Left hindlimb (tissue), 1 donor: ENCODE measurements at regions not wholly inside any gene's neighbourhood (a gene's known extent, or its start where the extent isn't known, plus 50 kb on each side); places are given as distances from the start of the nearest gene placed in this dataset.

ENCODE experiments used
- DNase-seq: peaks from one replicate; pipeline ENCODE4 v3.0.0-alpha.2; 2018

GRCh38 chr12:41743835-41744234 lies 400.8 kb downstream of the GXYLT1 start:
- DNase-seq, result no peak

DNA sequence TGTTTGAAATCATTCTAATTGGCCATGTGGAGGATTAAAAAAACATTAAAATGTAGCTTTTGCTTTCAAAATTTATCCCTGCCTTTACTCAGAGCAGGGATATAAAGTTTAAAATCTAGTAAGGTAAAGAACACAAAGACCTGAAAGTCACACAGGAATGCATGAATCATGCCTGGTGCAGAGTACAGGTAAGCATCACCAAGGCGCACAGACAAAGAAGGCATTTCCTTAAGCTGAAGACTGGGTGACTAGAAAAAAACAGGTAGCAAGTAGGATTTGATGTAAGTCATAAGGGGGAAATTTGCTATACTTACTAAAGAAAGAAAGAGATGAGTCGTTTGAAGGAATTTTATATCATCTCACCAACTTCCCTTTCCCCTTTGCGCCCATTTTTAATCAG lies 405.6 kb downstream of the GXYLT1 start:
- DNase-seq, result no peak

- no peak for DNase-seq
Observed at GRCh38 chr12:41737423-41737822, 407.3 kb downstream of the GXYLT1 start.

GRCh38 chr12:41736436-41736835 lies 408.2 kb downstream of the GXYLT1 start:
- DNase-seq, result no peak

DNA sequence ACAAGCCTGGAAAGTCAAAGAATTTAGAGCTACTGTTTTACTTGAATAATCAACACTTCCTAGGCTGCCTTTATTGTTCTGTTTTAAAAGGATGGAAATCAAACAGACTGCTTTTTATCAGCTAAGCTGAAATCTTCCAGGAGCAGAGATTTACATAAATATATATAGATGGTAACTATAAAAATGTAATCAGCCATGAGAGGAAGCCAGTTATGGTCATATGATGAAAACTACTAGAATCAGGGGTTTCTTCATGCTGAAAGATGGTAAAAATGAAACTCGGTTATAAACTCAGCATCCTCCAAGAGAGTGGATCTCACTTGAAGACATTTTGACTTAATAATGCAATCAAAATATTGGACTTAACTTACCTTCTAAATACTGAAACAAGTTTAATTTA lies 413.0 kb downstream of the GXYLT1 start:
- DNase-seq, result no peak

DNA sequence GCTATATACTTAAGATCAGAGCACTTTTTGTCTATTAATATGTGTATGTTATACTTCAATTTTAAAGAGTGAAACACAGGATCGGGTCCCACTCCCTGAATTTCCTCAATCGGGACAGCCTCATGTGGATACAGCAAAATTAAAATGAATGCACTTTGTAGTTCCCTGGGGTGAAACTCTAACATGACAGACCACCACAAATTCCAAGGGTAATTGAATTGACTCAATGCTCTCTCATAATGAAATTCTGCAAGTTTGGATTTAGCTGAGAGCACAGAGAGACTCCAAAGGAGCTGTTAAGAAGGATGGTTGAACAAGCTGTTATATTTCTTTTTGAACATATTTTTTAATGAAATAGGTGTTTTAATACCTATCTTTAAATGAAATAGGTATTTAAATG lies 413.6 kb downstream of the GXYLT1 start:
- no peak for DNase-seq

- no peak for DNase-seq
Observed at GRCh38 chr12:41724216-41724615, 420.5 kb downstream of the GXYLT1 start.

DNA sequence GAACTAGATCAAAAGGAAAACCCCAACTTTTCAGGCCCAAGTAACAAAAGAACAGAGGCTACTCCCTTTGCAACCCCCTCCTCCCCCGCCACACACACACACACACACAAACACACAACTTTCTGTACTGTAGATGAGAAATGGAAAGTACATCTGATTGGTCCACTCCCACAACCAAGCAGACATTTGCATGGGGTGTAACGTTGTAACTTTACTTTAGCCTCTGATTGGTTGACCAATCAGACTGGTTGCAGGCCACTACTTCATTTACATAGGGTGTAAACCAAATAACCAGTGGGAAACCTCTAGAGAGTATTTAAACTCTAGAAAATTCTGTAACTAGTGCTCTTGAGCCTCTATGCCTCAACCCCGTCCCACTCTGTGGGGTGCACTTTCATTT lies 425.5 kb downstream of the GXYLT1 start:
- DNase-seq, result no peak

DNA sequence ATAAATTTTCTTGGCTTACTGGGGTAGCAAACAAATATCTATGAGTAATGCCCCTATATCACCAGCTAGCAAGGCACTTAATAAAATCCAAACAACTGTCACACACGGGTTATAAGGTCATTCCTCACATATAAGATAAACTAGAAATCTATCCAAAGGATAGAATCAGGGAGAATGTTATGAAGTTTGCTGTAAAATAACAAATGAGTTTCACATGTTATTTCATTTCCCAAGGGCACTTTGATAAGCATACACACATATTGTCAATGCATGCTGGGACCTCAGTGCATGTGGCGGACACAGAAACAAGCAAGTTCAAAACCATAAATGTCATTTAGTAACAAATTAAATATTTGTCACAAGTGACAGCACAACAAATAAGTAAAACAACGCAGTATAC lies 429.4 kb downstream of the GXYLT1 start:
- DNase-seq, result no peak

- DNase-seq, result no peak
Observed at GRCh38 chr12:41709463-41710285, 435.0 kb downstream of the GXYLT1 start.

GRCh38 chr12:41709012-41709411 lies 435.7 kb downstream of the GXYLT1 start:
- no peak for DNase-seq

GRCh38 chr12:41706376-41706775 lies 438.3 kb downstream of the GXYLT1 start:
- no peak for DNase-seq

- no peak for DNase-seq
Observed at GRCh38 chr12:41701943-41702601, 442.6 kb downstream of the GXYLT1 start.

- no peak for DNase-seq
Observed at GRCh38 chr12:41700940-41701339, 443.7 kb downstream of the GXYLT1 start.

GRCh38 chr12:41699658-41700057 lies 445.0 kb downstream of the GXYLT1 start:
- no peak for DNase-seq

DNA sequence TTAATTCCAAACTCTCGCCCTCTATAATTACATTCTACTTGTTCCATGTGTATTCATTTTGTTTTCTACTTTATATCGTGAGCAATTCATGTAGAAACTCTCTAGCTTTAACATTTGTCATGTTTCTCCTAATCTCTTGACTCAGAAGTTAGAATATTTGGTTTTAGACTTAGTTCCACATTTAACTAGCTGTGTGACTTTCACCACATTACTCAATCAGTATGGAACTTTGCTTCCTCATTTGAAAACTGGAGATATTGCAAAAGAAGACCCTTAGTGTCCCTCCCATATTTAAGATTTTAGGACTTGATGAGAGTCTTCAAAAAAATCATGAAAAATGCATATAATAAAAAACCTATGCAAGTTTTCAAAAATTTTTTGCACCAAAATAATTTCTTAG lies 447.5 kb downstream of the GXYLT1 start:
- DNase-seq, result no peak

DNA sequence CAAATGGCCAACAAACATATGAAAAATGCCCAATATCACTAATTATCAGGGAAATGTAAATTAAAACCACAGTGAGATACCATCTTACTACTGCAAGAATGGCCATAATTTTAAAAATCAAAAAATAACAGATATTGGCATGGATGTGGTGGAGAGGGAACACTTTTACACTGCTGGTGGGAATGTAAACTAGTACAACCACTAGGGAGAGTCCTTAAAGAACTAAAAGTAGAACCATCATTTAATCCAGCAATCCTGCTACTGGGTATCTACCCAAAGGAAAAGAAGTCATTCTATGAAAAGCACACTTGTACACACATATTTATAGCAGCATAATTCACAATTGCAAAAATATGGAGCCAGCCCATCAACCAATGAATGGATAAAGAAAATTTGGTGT lies 459.7 kb downstream of the GXYLT1 start:
- DNase-seq, result no peak

GRCh38 chr12:41683513-41684240 lies 461.0 kb downstream of the GXYLT1 start:
- no peak for DNase-seq

- DNase-seq, result no peak
Observed at GRCh38 chr12:41683023-41683422, 461.7 kb downstream of the GXYLT1 start.

GRCh38 chr12:41681898-41682297 lies 462.8 kb downstream of the GXYLT1 start:
- no peak for DNase-seq

DNA sequence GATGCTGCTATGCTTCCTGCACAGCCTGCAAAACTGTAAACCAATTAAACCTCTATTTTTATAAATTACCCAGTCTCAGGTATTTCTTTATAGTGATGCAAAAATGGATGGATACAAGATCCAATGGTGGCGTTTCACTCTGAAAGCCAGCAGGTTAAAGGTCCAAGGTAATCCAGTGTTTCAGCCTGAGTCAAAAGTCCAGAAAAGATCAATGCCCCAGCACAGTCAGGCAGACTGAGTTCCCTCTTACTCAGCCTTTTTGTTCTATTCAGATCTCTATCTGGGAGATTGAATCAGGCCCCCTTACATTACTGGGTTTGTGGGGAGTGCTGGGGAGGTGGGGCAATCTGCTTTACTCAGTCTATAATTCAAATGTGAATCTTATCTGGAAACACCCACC lies 464.5 kb downstream of the GXYLT1 start:
- no peak for DNase-seq

DNA sequence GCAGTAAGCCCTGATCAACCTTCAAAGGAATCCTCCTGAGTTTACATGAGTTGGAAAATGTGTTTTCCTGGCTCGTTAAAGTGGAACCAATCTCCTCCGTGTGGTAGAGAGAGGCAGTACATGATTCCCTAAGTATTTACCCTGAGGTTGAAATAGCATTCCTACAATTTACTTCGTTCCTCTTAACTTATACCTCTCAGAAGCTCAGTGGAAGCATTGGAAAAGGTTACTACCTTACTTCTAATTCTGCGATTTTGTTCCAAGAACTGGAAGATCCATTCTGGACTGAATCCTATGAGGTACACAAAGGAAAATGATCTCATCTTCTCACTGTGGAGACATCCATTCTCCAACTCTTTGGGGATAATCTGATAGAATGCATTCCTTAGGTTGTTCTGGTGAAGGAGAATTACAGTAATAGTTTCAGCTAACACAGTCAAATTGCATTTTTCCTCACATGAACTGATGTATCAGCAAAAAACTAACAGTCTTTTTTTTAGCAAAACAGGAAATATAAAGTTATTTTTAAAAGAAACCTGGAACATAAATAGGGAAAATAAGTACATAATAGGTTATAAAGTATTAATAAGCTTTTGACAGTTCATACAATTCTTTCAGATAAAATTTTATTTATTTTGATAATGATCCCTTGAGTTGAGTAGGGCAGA lies 475.6 kb downstream of the PDZRN4 start:
- no peak for DNase-seq

DNA sequence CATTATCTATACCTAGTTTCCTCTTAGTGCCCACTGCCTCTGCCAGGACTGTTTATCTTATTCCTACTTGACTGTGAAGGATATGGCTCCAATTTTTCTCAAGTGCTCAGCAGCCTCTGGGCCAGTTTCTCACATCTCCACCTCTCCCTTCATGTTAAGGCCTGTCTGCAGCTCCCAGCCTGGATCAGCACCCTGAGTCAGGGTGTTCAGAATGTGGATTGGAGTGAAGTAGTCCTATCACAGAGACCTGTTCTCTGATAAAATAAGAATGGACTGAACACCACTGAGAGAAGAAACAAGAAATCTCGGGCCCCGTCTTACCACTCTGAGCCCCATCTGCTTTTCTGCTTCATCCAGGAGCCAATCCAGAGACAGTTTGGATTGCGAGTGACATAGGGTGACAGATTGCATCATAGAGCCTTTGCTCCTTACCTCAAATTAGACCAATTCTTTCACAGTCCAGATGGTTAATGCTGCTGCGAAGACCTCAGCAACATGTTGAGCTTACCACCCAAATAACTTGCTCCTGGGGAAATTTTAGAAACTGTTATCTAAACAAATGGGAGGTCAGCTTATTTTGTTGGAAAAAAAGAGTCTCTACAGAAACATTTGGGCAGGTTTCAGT lies 473.1 kb downstream of the PDZRN4 start:
- no peak for DNase-seq
